DND-41 (cell line): ENCODE measurements at regions not wholly inside any gene's neighbourhood (a gene's known extent, or its start where the extent isn't known, plus 50 kb on each side); places are given as distances from the start of the nearest gene placed in this dataset.
"Not testable (repeated sequence)": the region's sequence is repeated elsewhere in the genome, so short reads cannot be mapped to it uniquely, and the experiment has no call there.

Source experiments
- ATAC-seq: fragments of 200-7000 bp; cut with Tn5 transposase; 3 replicates; pipeline ENCODE4 v1.9.1; 2021; ENCODE audit warnings: low read depth; ENCODE audit not compliant: insufficient read depth
- DNase-seq: peaks from one replicate; pipeline ENCODE4 v3.0.0-alpha.2; 2020
- H2AFZ ChIP-seq: 2 replicates; pipeline ENCODE4 v1.6.0; 2012; ENCODE audit warnings: low read depth, low read length
- H3K27ac ChIP-seq: 2 replicates; pipeline ENCODE4 v1.5.1; 2012; ENCODE audit warnings: low read length, inconsistent platforms
- H3K27me3 ChIP-seq: fragments of 200-600 bp; sonication (generic); 2 replicates; pipeline ENCODE4 v1.6.0; 2012; ENCODE audit warnings: low read length, mild to moderate bottlenecking, inconsistent platforms; ENCODE audit not compliant: insufficient read depth, poor library complexity
- H3K36me3 ChIP-seq: 2 replicates; pipeline ENCODE4 v1.5.1; 2012; ENCODE audit warnings: low read length, inconsistent platforms; ENCODE audit not compliant: insufficient read depth
- H3K4me1 ChIP-seq: 2 replicates; pipeline ENCODE4 v1.5.1; 2012; ENCODE audit warnings: mild to moderate bottlenecking, low read length; ENCODE audit not compliant: insufficient read depth
- H3K4me2 ChIP-seq: 2 replicates; pipeline ENCODE4 v1.6.0; 2012; ENCODE audit warnings: mild to moderate bottlenecking, moderate library complexity, low read length, inconsistent platforms; ENCODE audit not compliant: insufficient read depth
- H3K4me3 ChIP-seq, 2 experiments: fragments of 200-600 bp in 1 of 2; shearing (Covaris generic) in 1 of 2; 2 replicates each; pipeline ENCODE4 v1.5.1; 2012 to 2016; ENCODE audit warnings: inconsistent platforms in 2 of 2, low read length in 2 of 2, mild to moderate bottlenecking in 2 of 2, low read depth in 1 of 2, moderate library complexity in 1 of 2
- H3K79me2 ChIP-seq: 2 replicates; pipeline ENCODE4 v1.6.0; 2012; ENCODE audit warnings: low read length, inconsistent platforms; ENCODE audit not compliant: insufficient read depth
- H3K9ac ChIP-seq: 2 replicates; pipeline ENCODE4 v1.6.0; 2012; ENCODE audit warnings: low read depth, mild to moderate bottlenecking, inconsistent platforms, low read length, moderate library complexity
- H3K9me3 ChIP-seq: 2 replicates; pipeline ENCODE4 v1.5.1; 2012; ENCODE audit warnings: low read length, moderate library complexity, mild to moderate bottlenecking, inconsistent platforms; ENCODE audit not compliant: insufficient read depth, severe bottlenecking
- H4K20me1 ChIP-seq: 2 replicates; pipeline ENCODE4 v1.6.0; 2012; ENCODE audit warnings: low read length; ENCODE audit not compliant: insufficient read depth
- CTCF ChIP-seq: IDR thresholded peaks from 2 replicates; pipeline ENCODE4 v1.5.1; 2012; ENCODE audit warnings: borderline replicate concordance, low read length, moderate library complexity, mild to moderate bottlenecking; ENCODE audit not compliant: poor library complexity, severe bottlenecking; ENCODE audit errors: extremely low read depth
- EZH2 ChIP-seq: IDR thresholded peaks from 3 replicates; pipeline ENCODE4 v1.6.1; 2012; ENCODE audit warnings: borderline replicate concordance, low read depth, mild to moderate bottlenecking, moderate library complexity, low read length, inconsistent platforms; ENCODE audit not compliant: severe bottlenecking

- H3K4me1 ChIP-seq = no peaks in the 10 kb centered on the region
- no peak overlapping the region for H3K4me2 ChIP-seq
- no peak overlapping the region for H3K27ac ChIP-seq
- DNase-seq = no peak
- no peaks in the 10 kb centered on the region for H3K9me3 ChIP-seq
- TF ChIP-seq EZH2 = no peak
- TF ChIP-seq CTCF = no peak
- no peak overlapping the region for H2AFZ ChIP-seq
- no peak for ATAC-seq
- no peaks in the 10 kb centered on the region for H3K36me3 ChIP-seq
- H4K20me1 ChIP-seq = no peaks in the 10 kb centered on the region
- no peaks in the 10 kb centered on the region for H3K79me2 ChIP-seq
- H3K4me3 ChIP-seq = no peak overlapping the region
- H3K9ac ChIP-seq = no peak overlapping the region
- peaks cover 7% of the 10 kb centered on the region for H3K27me3 ChIP-seq
Observed at GRCh38 chr11:57905439-57905838, 118.2 kb upstream of the OR9Q1 start.

- H3K4me2 ChIP-seq, DNase-seq, H3K27me3 ChIP-seq, H3K36me3 ChIP-seq, H3K4me1 ChIP-seq, H3K27ac ChIP-seq, H3K9me3 ChIP-seq, H3K79me2 ChIP-seq, ATAC-seq, H3K4me3 ChIP-seq, H3K9ac ChIP-seq, H4K20me1 ChIP-seq, H2AFZ ChIP-seq: not testable (repeated sequence)
Observed at GRCh38 chr11:57908399-57908798, 115.3 kb upstream of the OR9Q1 start.

- not testable (repeated sequence) for H3K4me3 ChIP-seq, H4K20me1 ChIP-seq, DNase-seq, H3K9me3 ChIP-seq, H3K79me2 ChIP-seq, H3K4me1 ChIP-seq, H2AFZ ChIP-seq, H3K9ac ChIP-seq, ATAC-seq, H3K4me2 ChIP-seq, H3K27ac ChIP-seq, H3K36me3 ChIP-seq, H3K27me3 ChIP-seq
Observed at GRCh38 chr11:57911522-57911921, 112.2 kb upstream of the OR9Q1 start.

GRCh38 chr11:57913715-57914704 lies 109.7 kb upstream of the OR9Q1 start:
- no peak overlapping the region for H3K9ac ChIP-seq
- no peak overlapping the region for H3K27ac ChIP-seq
- no peaks in the 10 kb centered on the region for H3K36me3 ChIP-seq
- TF ChIP-seq EZH2 = no peak
- no peak for TF ChIP-seq CTCF
- H3K4me3 ChIP-seq = no peak overlapping the region
- H3K9me3 ChIP-seq = no peaks in the 10 kb centered on the region
- no peak for ATAC-seq
- no peaks in the 10 kb centered on the region for H3K27me3 ChIP-seq
- no peak for DNase-seq
- H3K4me1 ChIP-seq = no peaks in the 10 kb centered on the region
- H4K20me1 ChIP-seq = no peaks in the 10 kb centered on the region
- no peaks in the 10 kb centered on the region for H3K79me2 ChIP-seq
- no peak overlapping the region for H2AFZ ChIP-seq
- H3K4me2 ChIP-seq = no peak overlapping the region
